H1 (cell line): ENCODE measurements at regions not wholly inside any gene's neighbourhood (a gene's known extent, or its start where the extent isn't known, plus 50 kb on each side); places are given as distances from the start of the nearest gene placed in this dataset.

Experiments
- CTCF ChIA-PET: fragments of 300-600 bp; sonication (Branson Sonifier 250); formaldehyde crosslinking; loops from one replicate; lab custom pipeline; 2021; ENCODE audit not compliant: partially characterized antibody; lab: Charles Lee
- POLR2A ChIA-PET: fragments of 300-600 bp; sonication (Branson Sonifier 250); formaldehyde crosslinking; loops from one replicate; lab custom pipeline; 2021; ENCODE audit warnings: inconsistent platforms; ENCODE audit not compliant: partially characterized antibody; lab: Charles Lee
- DNase-seq, 2 experiments: peaks; one replicate each; pipeline versions ENCODE4 v3.0.0 to v3.0.0-alpha.2; 2010 to 2022; ENCODE audit warnings: low spot score in 2 of 2, low read depth in 1 of 2, mixed read lengths in 1 of 2
- FAIRE-seq: peaks from 2 replicates; lab custom pipeline; 2011; peaks lifted over from hg19 to GRCh38; lab: Jason Lieb, UNC
- H2AFZ ChIP-seq: 2 replicates; pipeline ENCODE4 v1.8.1; 2012; ENCODE audit warnings: low read length, inconsistent platforms
- H2AK5ac ChIP-seq: 2 replicates; pipeline ENCODE4 v1.6.1; 2013; ENCODE audit warnings: low read depth, low read length
- H2BK120ac ChIP-seq: replicated peaks from 2 replicates; pipeline ENCODE3; 2013; ENCODE audit warnings: low read depth, low read length, inconsistent platforms
- H2BK12ac ChIP-seq: 2 replicates; pipeline ENCODE4 v1.6.1; 2013; ENCODE audit warnings: low read depth, low read length
- H2BK15ac ChIP-seq: 2 replicates; pipeline ENCODE4 v1.6.1; 2013; ENCODE audit warnings: low read length
- H2BK20ac ChIP-seq: 2 replicates; pipeline ENCODE4 v1.6.1; 2013; ENCODE audit warnings: low read length
- H2BK5ac ChIP-seq: 2 replicates; pipeline ENCODE4 v1.6.1; 2013; ENCODE audit warnings: low read depth, low read length
- H3K14ac ChIP-seq: 2 replicates; pipeline ENCODE4 v1.6.1; 2013; ENCODE audit warnings: inconsistent platforms; ENCODE audit not compliant: insufficient read length
- H3K18ac ChIP-seq: 2 replicates; pipeline ENCODE4 v1.6.1; 2013; ENCODE audit warnings: low read length; ENCODE audit errors: extremely low read depth
- H3K23ac ChIP-seq: 2 replicates; pipeline ENCODE4 v1.6.1; 2013; ENCODE audit warnings: inconsistent platforms; ENCODE audit not compliant: insufficient read length
- H3K23me2 ChIP-seq: 2 replicates; pipeline ENCODE4 v1.6.1; 2013; ENCODE audit warnings: low read depth, low read length
- H3K27ac ChIP-seq: 2 replicates; pipeline ENCODE4 v1.6.1; 2011; ENCODE audit warnings: low read depth, low read length, inconsistent platforms
- H3K27me3 ChIP-seq, 4 experiments: replicated peaks in 1 of 4; 1 replicate in 1 of 4; 2 replicates in 3 of 4; pipeline versions ENCODE4 v1.6.1 to v1.8.1; 2011 to 2013; ENCODE audit warnings: low read length in 3 of 4, mild to moderate bottlenecking in 3 of 4, inconsistent platforms in 2 of 4, mixed read lengths in 2 of 4, moderate library complexity in 1 of 4; ENCODE audit not compliant: control insufficient read depth in 3 of 4, insufficient read depth in 3 of 4; ENCODE audit errors: extremely low read depth in 1 of 4
- H3K36me3 ChIP-seq, 4 experiments: 2 replicates each; pipeline versions ENCODE4 v1.6.1 to v1.8.1; 2011 to 2013; ENCODE audit warnings: mild to moderate bottlenecking in 4 of 4, low read length in 3 of 4, moderate library complexity in 2 of 4, control low read depth in 1 of 4, inconsistent platforms in 1 of 4; ENCODE audit not compliant: insufficient read depth in 4 of 4, control insufficient read depth in 2 of 4
- H3K4ac ChIP-seq: replicated peaks from 2 replicates; pipeline ENCODE3; 2013; ENCODE audit warnings: low read length, low read depth, mixed read lengths, inconsistent platforms; ENCODE audit not compliant: insufficient read length
- H3K4me1 ChIP-seq, 4 experiments: replicated peaks in 1 of 4; 1 replicate in 1 of 4; 2 replicates in 3 of 4; pipeline versions ENCODE4 v1.6.1 to v1.8.1; 2011 to 2013; ENCODE audit warnings: low read length in 3 of 4, inconsistent platforms in 2 of 4, mixed read lengths in 1 of 4; ENCODE audit not compliant: insufficient read depth in 4 of 4, control insufficient read depth in 3 of 4
- H3K4me2 ChIP-seq, 2 experiments: 2 replicates each; pipeline versions ENCODE4 v1.6.1 to v1.8.1; 2011 to 2013; ENCODE audit warnings: low read depth in 2 of 2, low read length in 2 of 2, control low read depth in 1 of 2, inconsistent platforms in 1 of 2, mild to moderate bottlenecking in 1 of 2; ENCODE audit not compliant: insufficient read depth in 1 of 2
- H3K4me3 ChIP-seq, 4 experiments: fragments of 200-600, 300-600 bp in 1 of 4; sonication (generic), shearing (Covaris generic), sonication (Bioruptor Twin) in 1 of 4; 2 replicates each; pipeline versions ENCODE4 v1.5.1 to v1.8.1; 2011 to 2016; ENCODE audit warnings: low read length in 4 of 4, low read depth in 3 of 4, control low read depth in 2 of 4, inconsistent platforms in 2 of 4, mild to moderate bottlenecking in 2 of 4, mixed read lengths in 1 of 4, moderate library complexity in 1 of 4; ENCODE audit not compliant: insufficient read depth in 2 of 4; ENCODE audit errors: extremely low read depth in 1 of 4
- H3K56ac ChIP-seq: replicated peaks from 2 replicates; pipeline ENCODE3; 2013; ENCODE audit warnings: low read depth, mild to moderate bottlenecking, mixed read lengths, low read length, inconsistent platforms; ENCODE audit not compliant: insufficient read length
- H3K79me1 ChIP-seq: 2 replicates; pipeline ENCODE4 v1.6.1; 2013; ENCODE audit warnings: low read depth, low read length, control low read depth
- H3K79me2 ChIP-seq, 2 experiments: 2 replicates each; pipeline versions ENCODE4 v1.6.1 to v1.8.1; 2012 to 2013; ENCODE audit warnings: low read length in 2 of 2, mild to moderate bottlenecking in 2 of 2, inconsistent platforms in 1 of 2; ENCODE audit not compliant: insufficient read depth in 2 of 2, control insufficient read depth in 1 of 2
- H3K9ac ChIP-seq, 4 experiments: replicated peaks in 1 of 4; 1 replicate in 1 of 4; 2 replicates in 3 of 4; pipeline versions ENCODE4 v1.6.1 to v1.8.1; 2011 to 2013; ENCODE audit warnings: low read depth in 3 of 4, low read length in 3 of 4, control low read depth in 2 of 4, mild to moderate bottlenecking in 2 of 4, moderate library complexity in 2 of 4, inconsistent platforms in 1 of 4; ENCODE audit errors: extremely low read depth in 1 of 4
- H3K9me3 ChIP-seq, 2 experiments: 2 replicates each; pipeline versions ENCODE4 v1.6.1 to v1.8.1; 2012 to 2013; ENCODE audit warnings: mild to moderate bottlenecking in 2 of 2, moderate library complexity in 2 of 2, control low read depth in 1 of 2, inconsistent platforms in 1 of 2, low read depth in 1 of 2, low read length in 1 of 2, mixed read lengths in 1 of 2; ENCODE audit not compliant: insufficient read depth in 2 of 2
- H4K20me1 ChIP-seq, 2 experiments: replicated peaks in 1 of 2; 2 replicates each; pipeline versions ENCODE3 to v1.8.1; 2011 to 2013; ENCODE audit warnings: inconsistent platforms in 2 of 2, low read length in 2 of 2, mild to moderate bottlenecking in 1 of 2; ENCODE audit not compliant: insufficient read depth in 2 of 2, control insufficient read depth in 1 of 2
- H4K5ac ChIP-seq: 2 replicates; pipeline ENCODE4 v1.6.1; 2013; ENCODE audit warnings: low read length, low read depth, mixed read lengths, inconsistent platforms; ENCODE audit not compliant: insufficient read length
- H4K8ac ChIP-seq: 2 replicates; pipeline ENCODE4 v1.8.0; 2013; ENCODE audit warnings: mild to moderate bottlenecking, moderate library complexity, low read length, inconsistent platforms; ENCODE audit not compliant: insufficient read depth; ENCODE audit errors: extremely low read depth
- H4K91ac ChIP-seq: replicated peaks from 2 replicates; pipeline ENCODE3; 2013; ENCODE audit warnings: low read length, mixed read lengths, inconsistent platforms; ENCODE audit not compliant: insufficient read length
- CBX5 ChIP-seq: fragments of 300-800, 300-1000 bp; sonication (generic); IDR thresholded peaks from 2 replicates; pipeline ENCODE4 v1.7.1; 2016; ENCODE audit warnings: antibody characterized with exemption, low read length, low read depth
- CTCF ChIP-seq, 3 experiments: IDR thresholded peaks; 1 replicate in 2 of 3; 2 replicates in 1 of 3; pipeline versions ENCODE4 v1.5.1 to v1.6.1; 2011; ENCODE audit warnings: low read length in 3 of 3, mild to moderate bottlenecking in 3 of 3, inconsistent platforms in 2 of 3, low read depth in 1 of 3, moderate library complexity in 1 of 3; ENCODE audit not compliant: insufficient read depth in 1 of 3; ENCODE audit errors: control extremely low read depth in 1 of 3
- EGR1 ChIP-seq: IDR thresholded peaks from 2 replicates; pipeline ENCODE4 v1.6.1; 2011; ENCODE audit warnings: low read depth, low read length, borderline replicate concordance
- EP300 ChIP-seq, 2 experiments: IDR thresholded peaks; 1 replicate in 1 of 2; 2 replicates in 1 of 2; pipeline ENCODE4 v1.6.1; 2011 to 2012; ENCODE audit warnings: low read depth in 2 of 2, low read length in 2 of 2, mild to moderate bottlenecking in 2 of 2, borderline replicate concordance in 1 of 2, inconsistent platforms in 1 of 2, moderate library complexity in 1 of 2
- FOSL1 ChIP-seq: IDR thresholded peaks from 2 replicates; pipeline ENCODE4 v1.6.1; 2011; ENCODE audit warnings: mild to moderate bottlenecking, low read depth, low read length, moderate library complexity; ENCODE audit not compliant: insufficient read depth
- GABPA ChIP-seq: IDR thresholded peaks from 2 replicates; pipeline ENCODE4 v1.6.1; 2011; ENCODE audit warnings: mild to moderate bottlenecking, low read length, moderate library complexity, borderline replicate concordance; ENCODE audit not compliant: insufficient read depth
- NANOG ChIP-seq: IDR thresholded peaks from 2 replicates; pipeline ENCODE4 v1.6.1; 2011; ENCODE audit warnings: low read length, low read depth, mild to moderate bottlenecking, inconsistent platforms; ENCODE audit not compliant: insufficient read depth, poor library complexity, severe bottlenecking
- SIRT6 ChIP-seq: IDR thresholded peaks from one replicate; pipeline ENCODE4 v1.7.1; 2012; ENCODE audit warnings: low read length, inconsistent platforms
- SP2 ChIP-seq: IDR thresholded peaks from 2 replicates; pipeline ENCODE4 v1.6.1; 2012; ENCODE audit warnings: mild to moderate bottlenecking, low read length, inconsistent platforms
- WGBS, 2 experiments: shearing (Covaris generic) in 1 of 2; methylation state at CpG; one replicate each; pipeline versions ENCODE4 v1.1.6 to v1.1.7; 2013 to 2015; ENCODE audit warnings: low lambda C conversion rate in 2 of 2, mixed read lengths in 2 of 2, inconsistent platforms in 1 of 2, low coverage in 1 of 2, missing lambda C conversion rate in 1 of 2; ENCODE audit not compliant: insufficient replicate concordance in 2 of 2, insufficient coverage in 1 of 2, insufficient read length in 1 of 2; ENCODE audit errors: extremely low coverage in 1 of 2, missing lambda C conversion rate in 1 of 2; 5-methylcytosine and 5-hydroxymethylcytosine counted together
- TF ChIP-seq, protein P1 (sequence below): IDR thresholded peaks from 2 replicates; pipeline ENCODE4 v1.6.1; 2012; ENCODE audit warnings: inconsistent platforms

GRCh38 chr10:110446277-110446676, 51.4 kb upstream of the DUSP5 start:
- H3K23me2 ChIP-seq = no peaks in the 10 kb centered on the region
- no peaks in the 10 kb centered on the region for H3K79me1 ChIP-seq
- no peak overlapping the region for H2AFZ ChIP-seq
- H3K27ac ChIP-seq = no peak overlapping the region
- CTCF ChIA-PET = interaction anchor here (1.0 to 5.4 kb wide), 11 partner anchors 15 to 105 kb away, joined by 3 to 32 read pairs (median 4); no protein-coding TSS in a partner anchor
- FAIRE-seq (no peak), DNase-seq (no peak)
- H3K9ac ChIP-seq = no peak overlapping the region
- no peaks in the 10 kb centered on the region for H3K9me3 ChIP-seq
- H4K91ac ChIP-seq = no peak overlapping the region
- no peak overlapping the region for H3K56ac ChIP-seq
- WGBS, 2 experiments = 81% methylated on average over 1 of the region's 1 CpG; no CpG with 5 or more reads in 1 of the 2 experiments
- H3K36me3 ChIP-seq = no peaks in the 10 kb centered on the region
- H3K79me2 ChIP-seq = no peaks in the 10 kb centered on the region
- H3K23ac ChIP-seq = no peak overlapping the region
- no peak overlapping the region for H2BK5ac ChIP-seq
- H2BK120ac ChIP-seq = no peak overlapping the region
- H2BK15ac ChIP-seq = no peak overlapping the region
- H2BK12ac ChIP-seq = no peak overlapping the region
- no peak overlapping the region for H3K14ac ChIP-seq
- no peak overlapping the region for H3K18ac ChIP-seq
- POLR2A ChIA-PET = no interaction called here
- no peaks in the 10 kb centered on the region for H4K20me1 ChIP-seq
- no peak overlapping the region for H2BK20ac ChIP-seq
- no peak overlapping the region for H3K4ac ChIP-seq
- H3K4me3 ChIP-seq = no peak overlapping the region
- H3K4me1 ChIP-seq = peaks cover 0 to 5% (median under 1%) of the 10 kb centered on the region in 4 experiments; a peak in 2 of 7 replicates
- no peak overlapping the region for H2AK5ac ChIP-seq
- H3K4me2 ChIP-seq = no peak overlapping the region
- no peak overlapping the region for H4K5ac ChIP-seq
- no peaks in the 10 kb centered on the region for H3K27me3 ChIP-seq
- no peak overlapping the region for H4K8ac ChIP-seq
- TF ChIP-seq GABPA (no peak), NANOG (no peak), SP2 (no peak), SIRT6 (no peak), FOSL1 (no peak), CTCF (IDR thresholded peaks at IDR 0.05; ENCODE audit: control extremely low read depth in 1 of 3, insufficient read depth in 1 of 3, low read depth in 1 of 3, low read length in 3 of 3) (no peak), CBX5 (no peak), EGR1 (no peak), EP300 (IDR thresholded peaks at IDR 0.05; ENCODE audit: borderline replicate concordance in 1 of 2, low read depth in 2 of 2, low read length in 2 of 2) (no peak)
- TF ChIP-seq, protein P1, sequence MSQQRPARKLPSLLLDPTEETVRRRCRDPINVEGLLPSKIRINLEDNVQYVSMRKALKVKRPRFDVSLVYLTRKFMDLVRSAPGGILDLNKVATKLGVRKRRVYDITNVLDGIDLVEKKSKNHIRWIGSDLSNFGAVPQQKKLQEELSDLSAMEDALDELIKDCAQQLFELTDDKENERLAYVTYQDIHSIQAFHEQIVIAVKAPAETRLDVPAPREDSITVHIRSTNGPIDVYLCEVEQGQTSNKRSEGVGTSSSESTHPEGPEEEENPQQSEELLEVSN = no peak
